GM12878 (cell line): ENCODE measurements at regions not wholly inside any gene's neighbourhood (a gene's known extent, or its start where the extent isn't known, plus 50 kb on each side); places are given as distances from the start of the nearest gene placed in this dataset.

ENCODE experiments used
- ATAC-seq: fragments of 200-7000 bp; cut with Tn5 transposase; 3 replicates; pipeline ENCODE4 v1.9.1; 2020; ENCODE audit warnings: mild to moderate bottlenecking, moderate library complexity
- BruUV-seq: library from RNA; stranded (reverse); fragments of 400-500 nt; replicated peaks from 2 replicates; lab custom pipeline; 2021; lab: Mats Ljungman, UMichigan
- CTCF ChIA-PET: fragments of 300-600 bp; sonication (Branson Sonifier 250); formaldehyde crosslinking; extraction: SDS; loops from one replicate; lab custom pipeline; 2021; ENCODE audit warnings: inconsistent platforms; lab: Yijun Ruan, JAX
- POLR2A ChIA-PET: fragments of 350-600 bp; formaldehyde crosslinking; extraction: SDS; loops from one replicate; lab custom pipeline; 2021; ENCODE audit warnings: inconsistent platforms; lab: Charles Lee
- RAD21 ChIA-PET: fragments of 300-600 bp; sonication (Branson Sonifier 250); formaldehyde crosslinking; loops from one replicate; lab custom pipeline; 2023; ENCODE audit warnings: antibody characterized with exemption; ENCODE audit not compliant: unreplicated experiment; lab: Charles Lee
- SMC1A ChIA-PET: fragments of 300-600 bp; sonication (Branson Sonifier 250); formaldehyde crosslinking; loops from one replicate; lab custom pipeline; 2023; ENCODE audit not compliant: unreplicated experiment, uncharacterized antibody; lab: Charles Lee
- DNase-seq: peaks from one replicate; pipeline ENCODE4 v3.0.0-alpha.2; 2011; ENCODE audit warnings: low read depth, low spot score
- FAIRE-seq: peaks from 3 replicates; lab custom pipeline; 2011; peaks lifted over from hg19 to GRCh38; lab: Jason Lieb, UNC
- H2AFZ ChIP-seq: 2 replicates; pipeline ENCODE4 v1.6.0; 2011; ENCODE audit warnings: low read depth, low read length, control low read depth; ENCODE audit not compliant: control insufficient read depth
- H3K27ac ChIP-seq: 2 replicates; pipeline ENCODE4 v1.5.1; 2011; ENCODE audit warnings: control low read depth; ENCODE audit not compliant: control insufficient read depth, insufficient read depth
- H3K27me3 ChIP-seq, 2 experiments: replicated peaks in 1 of 2; 2 replicates each; pipeline versions ENCODE4 v1.6.0 to v1.6.1; 2011; ENCODE audit warnings: low read length in 1 of 2; ENCODE audit not compliant: control insufficient read depth in 2 of 2, insufficient read depth in 2 of 2
- H3K36me3 ChIP-seq, 2 experiments: 2 replicates each; pipeline ENCODE4 v1.5.1; 2011; ENCODE audit warnings: low read length in 1 of 2; ENCODE audit not compliant: control insufficient read depth in 2 of 2, insufficient read depth in 2 of 2
- H3K4me1 ChIP-seq: 2 replicates; pipeline ENCODE4 v1.6.1; 2011; ENCODE audit warnings: mild to moderate bottlenecking, low read length, moderate library complexity, mixed read lengths; ENCODE audit not compliant: control insufficient read depth, insufficient read depth
- H3K4me2 ChIP-seq: 2 replicates; pipeline ENCODE4 v1.6.0; 2011; ENCODE audit warnings: control low read depth; ENCODE audit not compliant: control insufficient read depth, insufficient read depth
- H3K4me3 ChIP-seq: fragments of 200-600 bp; sonication (generic); 2 replicates; pipeline ENCODE4 v1.5.1; 2016
- H3K79me2 ChIP-seq: 2 replicates; pipeline ENCODE4 v1.6.0; 2011; ENCODE audit warnings: low read length; ENCODE audit not compliant: control insufficient read depth, insufficient read depth
- H3K9ac ChIP-seq: 2 replicates; pipeline ENCODE4 v1.8.0; 2011; ENCODE audit warnings: low read length, control low read depth, mixed read lengths; ENCODE audit not compliant: control insufficient read depth, insufficient read depth
- H3K9me3 ChIP-seq: replicated peaks from 3 replicates; pipeline ENCODE4 v1.5.1; 2011; ENCODE audit warnings: mild to moderate bottlenecking, low read length; ENCODE audit not compliant: control insufficient read depth, insufficient read depth
- H4K20me1 ChIP-seq: 2 replicates; pipeline ENCODE4 v1.6.0; 2011; ENCODE audit not compliant: control insufficient read depth, insufficient read depth
- BCL11A ChIP-seq: IDR thresholded peaks from 2 replicates; pipeline ENCODE4 v1.6.1; 2011; ENCODE audit warnings: low read depth, low read length
- CBFB ChIP-seq: IDR thresholded peaks from 2 replicates; pipeline ENCODE4 v1.6.1; 2016; ENCODE audit warnings: antibody characterized with exemption, low read depth
- CBX3 ChIP-seq: fragments of 200-600 bp; sonication (generic); IDR thresholded peaks from 2 replicates; pipeline ENCODE4 v1.6.1; 2016; ENCODE audit warnings: low read depth, borderline replicate concordance
- CEBPZ ChIP-seq: fragments of 150-350 bp; IDR thresholded peaks from 2 replicates; pipeline ENCODE4 v1.6.1; 2016; ENCODE audit warnings: low read depth, low read length
- CTCF ChIP-seq, 3 experiments: IDR thresholded peaks in 2 of 3; conservative IDR thresholded peaks in 1 of 3; 2 replicates each; pipeline ENCODE4 v1.5.1; 2011; ENCODE audit warnings: low read depth in 3 of 3, low read length in 3 of 3, mild to moderate bottlenecking in 3 of 3, control low read depth in 2 of 3, moderate library complexity in 2 of 3, inconsistent platforms in 1 of 3, mixed read lengths in 1 of 3; ENCODE audit not compliant: control insufficient read depth in 2 of 3, insufficient read depth in 1 of 3; ENCODE audit errors: extremely low read depth in 1 of 3
- FOXK2 ChIP-seq: fragments of 450-650 bp; IDR thresholded peaks from 2 replicates; pipeline ENCODE4 v1.6.1; 2017; ENCODE audit warnings: mild to moderate bottlenecking, moderate library complexity
- FOXM1 ChIP-seq: IDR thresholded peaks from 2 replicates; pipeline ENCODE4 v1.6.1; 2012; ENCODE audit warnings: low read depth, mild to moderate bottlenecking, inconsistent platforms, low read length, moderate library complexity
- HDAC2 ChIP-seq: fragments of 200-600 bp; sonication (generic); IDR thresholded peaks from 2 replicates; pipeline ENCODE4 v1.6.1; 2017
- JUND ChIP-seq: IDR thresholded peaks from 2 replicates; pipeline ENCODE4 v1.6.1; 2012; ENCODE audit warnings: low read depth, mild to moderate bottlenecking, low read length, improper control_type of control experiment, moderate library complexity
- MLLT1 ChIP-seq: fragments of 450-650 bp; IDR thresholded peaks from 2 replicates; pipeline ENCODE4 v1.6.1; 2016; ENCODE audit warnings: mild to moderate bottlenecking
- RAD21 ChIP-seq: IDR thresholded peaks from 2 replicates; pipeline ENCODE4 v1.6.1; 2011; ENCODE audit warnings: mild to moderate bottlenecking, low read depth, low read length, moderate library complexity; ENCODE audit not compliant: insufficient read depth
- SMAD1 ChIP-seq: fragments of 450-650 bp; IDR thresholded peaks from 2 replicates; pipeline ENCODE4 v1.6.1; 2018; ENCODE audit warnings: mild to moderate bottlenecking, low read depth; ENCODE audit not compliant: partially characterized antibody
- SMAD5 ChIP-seq: IDR thresholded peaks from 2 replicates; pipeline ENCODE4 v1.6.1; 2016; ENCODE audit warnings: antibody characterized with exemption, low read depth
- ZNF622 ChIP-seq: fragments of 450-650 bp; IDR thresholded peaks from 2 replicates; pipeline ENCODE4 v1.6.1; 2017; ENCODE audit warnings: mild to moderate bottlenecking, inconsistent platforms
- WGBS: methylation state at CpG from one replicate; pipeline ENCODE4 v1.1.6; 2016; ENCODE audit warnings: low lambda C conversion rate; ENCODE audit not compliant: insufficient replicate concordance, insufficient coverage; ENCODE audit errors: missing lambda C conversion rate; 5-methylcytosine and 5-hydroxymethylcytosine counted together
- in situ Hi-C: fragments of 300-500 bp; cut with MboI; formaldehyde crosslinking; loops from 9 replicates; pipeline ENCODE4 v1.14.3; 2018; ENCODE audit warnings: mixed read lengths
- intact Hi-C: fragments of 100-400 bp; cut with micrococcal nuclease; formaldehyde crosslinking; loops from one replicate; pipeline ENCODE4 v1.14.2; 2022; ENCODE audit not compliant: unreplicated experiment

DNA sequence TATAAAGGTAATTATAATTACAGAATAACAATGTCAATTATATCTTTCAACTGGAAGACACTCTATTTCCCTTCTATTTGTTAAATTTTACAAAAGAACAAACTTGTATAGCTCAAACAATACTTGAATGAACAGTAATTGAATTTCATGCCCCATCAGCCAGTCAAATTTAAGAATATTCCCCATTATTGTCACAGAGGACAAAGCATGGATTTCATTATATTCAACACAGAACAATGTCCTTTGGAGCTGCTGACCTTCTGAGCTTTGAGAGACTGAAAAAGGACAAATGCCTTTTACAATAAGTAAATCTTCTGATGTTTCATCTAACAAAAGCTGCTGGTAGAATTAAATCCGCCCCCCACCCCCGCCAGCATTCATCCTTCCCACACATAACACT is 187.5 kb upstream of the MC4R start:
- intact Hi-C loops (no loop called here), in situ Hi-C loops (loop anchor here (25.0 kb wide), 1 partner anchor 1098 kb away; no protein-coding TSS in a partner anchor)
- ChIA-PET RAD21 (no interaction called here), POLR2A (no interaction called here)
- H3K4me3 ChIP-seq, result no peak overlapping the region
- no peaks in the 10 kb centered on the region for H3K27me3 ChIP-seq
- H3K27ac ChIP-seq, result no peak overlapping the region
- no TSS peak for BruUV-seq
- no peak overlapping the region for H3K9ac ChIP-seq
- no peaks in the 10 kb centered on the region for H4K20me1 ChIP-seq
- H3K9me3 ChIP-seq, result no peaks in the 10 kb centered on the region
- no peak for DNase-seq
- H3K79me2 ChIP-seq, result no peaks in the 10 kb centered on the region
- no peaks in the 10 kb centered on the region for H3K36me3 ChIP-seq
- no peak for TF ChIP-seq RAD21
- no peak for TF ChIP-seq HDAC2
- TF ChIP-seq CBX3, result no peak
- TF ChIP-seq CTCF (IDR thresholded peaks at IDR 0.05 in 2 of 3, conservative IDR thresholded peaks at IDR 0.05 in 1 of 3; ENCODE audit: control insufficient read depth in 2 of 3, extremely low read depth in 1 of 3, insufficient read depth in 1 of 3, low read depth in 3 of 3, low read length in 3 of 3), result no peak
- no peak for TF ChIP-seq BCL11A
- no peak for TF ChIP-seq CBFB
- no peak for TF ChIP-seq JUND
- TF ChIP-seq FOXM1, result no peak
- no peak for TF ChIP-seq SMAD1
- TF ChIP-seq CEBPZ, result no peak
- TF ChIP-seq FOXK2, result no peak
- TF ChIP-seq SMAD5, result no peak
- TF ChIP-seq ZNF622, result no peak
- no peak for TF ChIP-seq MLLT1
- TF ChIP-seq, all 136 proteins: peak for 0
- ATAC-seq (no peak), FAIRE-seq (no peak)
- no peak overlapping the region for H3K4me2 ChIP-seq
- CTCF ChIA-PET, result interaction anchor here (0.7 kb wide), 1 partner anchor 18 kb away, joined by 3 read pairs; no protein-coding TSS in a partner anchor
- no peaks in the 10 kb centered on the region for H3K4me1 ChIP-seq
- WGBS, result 6% methylated on average over 2 of the region's 2 CpGs
- SMC1A ChIA-PET, result interaction anchor here (0.9 kb wide), 1 partner anchor 777 kb away, joined by 3 read pairs; no protein-coding TSS in a partner anchor
- no peak overlapping the region for H2AFZ ChIP-seq
